ENCODE measurements at regions not wholly inside any gene's neighbourhood (a gene's known extent, or its start where the extent isn't known, plus 50 kb on each side); places are given as distances from the start of the nearest gene placed in this dataset.

- no peaks in the 10 kb centered on the region for H3K36me3 Mint-ChIP-seq (ENCODE audit: low read depth, unreplicated experiment)
These were observed 117.7 kb downstream of the EN1 start for GRCh38 chr2:118729760-118730159.

GRCh38 chr2:118728984-118729383 is 118.5 kb downstream of the EN1 start:
- DNase-seq (ENCODE audit: low read depth) (no peak), FAIRE-seq (no peak)
- Mint-ChIP-seq H3K9me3 (ENCODE audit: unreplicated experiment) (peaks cover 21% of the 10 kb centered on the region), H3K4me3 (ENCODE audit: unreplicated experiment) (no peak overlapping the region), H3K4me1 (ENCODE audit: low read depth, unreplicated experiment) (no peaks in the 10 kb centered on the region), H3K36me3 (ENCODE audit: low read depth, unreplicated experiment) (no peaks in the 10 kb centered on the region), H3K27me3 (ENCODE audit: low read depth, unreplicated experiment) (peaks cover 17% of the 10 kb centered on the region), H3K27ac (ENCODE audit: unreplicated experiment) (no peak overlapping the region)
- H2AFZ ChIP-seq (ENCODE audit: low read depth, low read length), result no peak overlapping the region
- H3K27ac ChIP-seq (ENCODE audit: low read depth, low read length), result no peak overlapping the region
- no peak overlapping the region for H3K9ac ChIP-seq (ENCODE audit: low read length)
- no peak overlapping the region for H3K4me2 ChIP-seq (ENCODE audit: low read length)
- no peak overlapping the region for H3K4me3 ChIP-seq (ENCODE audit: insufficient read depth, low read depth, low read length)
- H3K79me2 ChIP-seq (ENCODE audit: insufficient read depth, low read length), result no peaks in the 10 kb centered on the region
- peaks cover 5% of the 10 kb centered on the region for H3K9me3 ChIP-seq (ENCODE audit: insufficient read depth, low read depth, low read length)
- H3K27me3 ChIP-seq (ENCODE audit: insufficient read depth, low read length), result no peaks in the 10 kb centered on the region
- no peak for TF ChIP-seq EZH2 (IDR thresholded peaks at IDR 0.05; ENCODE audit: insufficient read depth, low read length)
- TF ChIP-seq CTCF (IDR thresholded peaks at IDR 0.05; ENCODE audit: insufficient read depth, low read depth, low read length), result no peak
- H3K36me3 ChIP-seq (ENCODE audit: insufficient read depth, low read length), result no peaks in the 10 kb centered on the region
- H3K4me1 ChIP-seq (ENCODE audit: insufficient read depth, low read length), result no peaks in the 10 kb centered on the region
- no peaks in the 10 kb centered on the region for H4K20me1 ChIP-seq (ENCODE audit: insufficient read depth, low read length)

More at GRCh38 chr2:118729760-118730159, 117.7 kb downstream of the EN1 start:
- Histone ChIP-seq H3K4me1 (ENCODE audit: insufficient read depth, low read length) (no peaks in the 10 kb centered on the region), H3K27ac (ENCODE audit: low read depth, low read length) (no peak overlapping the region), H3K27me3 (ENCODE audit: insufficient read depth, low read length) (no peaks in the 10 kb centered on the region), H3K4me2 (ENCODE audit: low read length) (no peak overlapping the region), H3K36me3 (ENCODE audit: insufficient read depth, low read length) (no peaks in the 10 kb centered on the region), H3K9me3 (ENCODE audit: insufficient read depth, low read depth, low read length) (peaks cover 5% of the 10 kb centered on the region), H2AFZ (ENCODE audit: low read depth, low read length) (no peak overlapping the region), H3K9ac (ENCODE audit: low read length) (no peak overlapping the region), H3K79me2 (ENCODE audit: insufficient read depth, low read length) (no peaks in the 10 kb centered on the region), H4K20me1 (ENCODE audit: insufficient read depth, low read length) (no peaks in the 10 kb centered on the region), H3K4me3 (ENCODE audit: insufficient read depth, low read depth, low read length) (no peak overlapping the region)
- no peak for FAIRE-seq
- Mint-ChIP-seq H3K27me3 (ENCODE audit: low read depth, unreplicated experiment) (peaks cover 17% of the 10 kb centered on the region), H3K27ac (ENCODE audit: unreplicated experiment) (no peak overlapping the region), H3K4me1 (ENCODE audit: low read depth, unreplicated experiment) (no peaks in the 10 kb centered on the region), H3K9me3 (ENCODE audit: unreplicated experiment) (peaks cover 20% of the 10 kb centered on the region), H3K4me3 (ENCODE audit: unreplicated experiment) (no peak overlapping the region)
- no peak for TF ChIP-seq EZH2 (IDR thresholded peaks at IDR 0.05; ENCODE audit: insufficient read depth, low read length)
- TF ChIP-seq CTCF (IDR thresholded peaks at IDR 0.05; ENCODE audit: insufficient read depth, low read depth, low read length), result no peak
- no peak for DNase-seq (ENCODE audit: low read depth)

GRCh38 chr2:118726821-118727220 is 120.6 kb downstream of the EN1 start:
- H3K79me2 ChIP-seq (ENCODE audit: insufficient read depth, low read length), result no peaks in the 10 kb centered on the region
- H3K9ac ChIP-seq (ENCODE audit: low read length), result no peak overlapping the region
- FAIRE-seq, result no peak
- no peak for DNase-seq (ENCODE audit: low read depth)
- Mint-ChIP-seq H3K4me3 (ENCODE audit: unreplicated experiment) (no peak overlapping the region), H3K9me3 (ENCODE audit: unreplicated experiment) (peaks cover 21% of the 10 kb centered on the region), H3K27me3 (ENCODE audit: low read depth, unreplicated experiment) (peaks cover 24% of the 10 kb centered on the region), H3K27ac (ENCODE audit: unreplicated experiment) (no peak overlapping the region), H3K36me3 (ENCODE audit: low read depth, unreplicated experiment) (no peaks in the 10 kb centered on the region), H3K4me1 (ENCODE audit: low read depth, unreplicated experiment) (no peaks in the 10 kb centered on the region)
- H3K4me1 ChIP-seq (ENCODE audit: insufficient read depth, low read length), result no peaks in the 10 kb centered on the region
- H3K27me3 ChIP-seq (ENCODE audit: insufficient read depth, low read length), result no peaks in the 10 kb centered on the region
- peaks cover 5% of the 10 kb centered on the region for H3K9me3 ChIP-seq (ENCODE audit: insufficient read depth, low read depth, low read length)
- H3K4me3 ChIP-seq (ENCODE audit: insufficient read depth, low read depth, low read length), result no peak overlapping the region
- H3K4me2 ChIP-seq (ENCODE audit: low read length), result no peak overlapping the region
- H4K20me1 ChIP-seq (ENCODE audit: insufficient read depth, low read length), result no peaks in the 10 kb centered on the region
- no peak for TF ChIP-seq CTCF (IDR thresholded peaks at IDR 0.05; ENCODE audit: insufficient read depth, low read depth, low read length)
- no peak for TF ChIP-seq EZH2 (IDR thresholded peaks at IDR 0.05; ENCODE audit: insufficient read depth, low read length)
- no peaks in the 10 kb centered on the region for H3K36me3 ChIP-seq (ENCODE audit: insufficient read depth, low read length)
- H2AFZ ChIP-seq (ENCODE audit: low read depth, low read length), result no peak overlapping the region
- H3K27ac ChIP-seq (ENCODE audit: low read depth, low read length), result no peak overlapping the region
